GM19328 (cell line): ENCODE measurements at regions not wholly inside any gene's neighbourhood (a gene's known extent, or its start where the extent isn't known, plus 50 kb on each side); places are given as distances from the start of the nearest gene placed in this dataset.

Experiments
- ATAC-seq: cut with Tn5 transposase; IDR thresholded peaks from one replicate; pipeline ENCODE4 v1.9.1; 2021; ENCODE audit warnings: mild to moderate bottlenecking, moderate library complexity; ENCODE audit not compliant: unreplicated experiment

- no peak for ATAC-seq
Observed at GRCh38 chr18:45518311-45519155, 96.7 kb upstream of the SLC14A2 start.

GRCh38 chr18:45519411-45520280 is 95.6 kb upstream of the SLC14A2 start:
- ATAC-seq = no peak

- no peak for ATAC-seq
Observed at GRCh38 chr18:45521136-45521535, 94.1 kb upstream of the SLC14A2 start.

GRCh38 chr18:45521777-45522176 is 93.5 kb upstream of the SLC14A2 start:
- no peak for ATAC-seq

GRCh38 chr18:45522371-45522770 is 92.9 kb upstream of the SLC14A2 start:
- no peak for ATAC-seq

GRCh38 chr18:45525301-45525700 is 90.0 kb upstream of the SLC14A2 start:
- ATAC-seq = no peak

- ATAC-seq = no peak
Observed at GRCh38 chr18:45526114-45526841, 89.0 kb upstream of the SLC14A2 start.

- no peak for ATAC-seq
Observed at GRCh38 chr18:45527891-45528290, 87.4 kb upstream of the SLC14A2 start.

- ATAC-seq = no peak
Observed at GRCh38 chr18:45528712-45529336, 86.5 kb upstream of the SLC14A2 start.

GRCh38 chr18:45538444-45538843 is 76.8 kb upstream of the SLC14A2 start:
- ATAC-seq = no peak

GRCh38 chr18:45539491-45539891 is 75.8 kb upstream of the SLC14A2 start:
- no peak for ATAC-seq

- no peak for ATAC-seq
Observed at GRCh38 chr18:45540125-45540524, 75.2 kb upstream of the SLC14A2 start.

- no peak for ATAC-seq
Observed at GRCh38 chr18:45541421-45541820, 73.9 kb upstream of the SLC14A2 start.

- ATAC-seq = no peak
Observed at GRCh38 chr18:45542043-45542442, 73.2 kb upstream of the SLC14A2 start.

- no peak for ATAC-seq
Observed at GRCh38 chr18:45547910-45548309, 67.4 kb upstream of the SLC14A2 start.

- no peak for ATAC-seq
Observed at GRCh38 chr18:45548614-45549013, 66.7 kb upstream of the SLC14A2 start.

- no peak for ATAC-seq
Observed at GRCh38 chr18:45549290-45549689, 66.0 kb upstream of the SLC14A2 start.

- no peak for ATAC-seq
Observed at GRCh38 chr18:45551142-45551815, 64.0 kb upstream of the SLC14A2 start.

GRCh38 chr18:45553723-45554388 is 61.4 kb upstream of the SLC14A2 start:
- ATAC-seq = no peak

GRCh38 chr18:45554389-45554737 is 60.9 kb upstream of the SLC14A2 start:
- no peak for ATAC-seq
